Peyer's patch (tissue), 4 donors: ENCODE measurements at regions not wholly inside any gene's neighbourhood (a gene's known extent, or its start where the extent isn't known, plus 50 kb on each side); places are given as distances from the start of the nearest gene placed in this dataset.

ENCODE experiments used
- DNase-seq, 3 donors: peaks; one replicate each; pipeline ENCODE4 v3.0.0-alpha.2; 2017 to 2019
- H3K27ac ChIP-seq, 4 donors: fragments of 200-600 bp; sonication (generic); one replicate each; pipeline ENCODE4 v1.5.1; 2016 to 2019
- H3K27me3 ChIP-seq, 2 donors: fragments of 200-600 bp; sonication (generic); one replicate each; pipeline ENCODE4 v1.5.1; 2019
- H3K36me3 ChIP-seq, 3 donors: fragments of 200-600 bp; sonication (generic); one replicate each; pipeline ENCODE4 v1.5.1; 2016 to 2019
- H3K4me1 ChIP-seq, 4 donors: fragments of 200-600 bp; sonication (generic); one replicate each; pipeline ENCODE4 v1.5.1; 2016 to 2019
- H3K4me3 ChIP-seq, 4 donors: fragments of 200-600 bp; sonication (generic); 1 replicate in 3 of 4; 2 replicates in 1 of 4; pipeline ENCODE4 v1.5.1; 2016 to 2019; ENCODE audit warnings: mild to moderate bottlenecking in 1 of 4
- H3K9me3 ChIP-seq, 4 donors: fragments of 200-600 bp; sonication (generic); one replicate each; pipeline ENCODE4 v1.5.1; 2016 to 2019; ENCODE audit warnings: mild to moderate bottlenecking in 1 of 4
- CTCF ChIP-seq, 6 experiments: fragments of 450-650 bp in 4 of 6; fragments of 200-600 bp in 2 of 6; sonication (generic) in 1 of 6; IDR thresholded peaks; one replicate each; pipeline ENCODE4 v1.5.1; 2017 to 2019; ENCODE audit warnings: antibody characterized with exemption in 6 of 6, mild to moderate bottlenecking in 3 of 6, moderate library complexity in 1 of 6
- POLR2A ChIP-seq, 2 donors: fragments of 450-650 bp; IDR thresholded peaks; one replicate each; pipeline ENCODE4 v1.5.1; 2017; ENCODE audit warnings: antibody characterized with exemption in 2 of 2, mild to moderate bottlenecking in 2 of 2, moderate library complexity in 2 of 2

GRCh38 chr3:164640591-164640990 is 437.7 kb downstream of the SI start:
- no peak overlapping the region for H3K4me3 ChIP-seq
- no peaks in the 10 kb centered on the region for H3K27me3 ChIP-seq
- H3K9me3 ChIP-seq = no peaks in the 10 kb centered on the region
- TF ChIP-seq POLR2A (IDR thresholded peaks at IDR 0.05) (no peak), CTCF (IDR thresholded peaks at IDR 0.05) (no peak)
- H3K36me3 ChIP-seq = no peaks in the 10 kb centered on the region
- no peaks in the 10 kb centered on the region for H3K4me1 ChIP-seq
- DNase-seq = no peak
- no peak overlapping the region for H3K27ac ChIP-seq

GRCh38 chr3:164620956-164621355 is 457.3 kb downstream of the SI start:
- H3K4me3 ChIP-seq = no peak overlapping the region
- H3K27ac ChIP-seq = no peak overlapping the region
- H3K9me3 ChIP-seq = no peaks in the 10 kb centered on the region
- TF ChIP-seq POLR2A (IDR thresholded peaks at IDR 0.05) = no peak
- no peak for TF ChIP-seq CTCF (IDR thresholded peaks at IDR 0.05)
- no peaks in the 10 kb centered on the region for H3K4me1 ChIP-seq
- H3K36me3 ChIP-seq = no peaks in the 10 kb centered on the region
- no peak for DNase-seq
- H3K27me3 ChIP-seq = no peaks in the 10 kb centered on the region

GRCh38 chr3:164620423-164620822 is 457.9 kb downstream of the SI start:
- no peak for TF ChIP-seq CTCF (IDR thresholded peaks at IDR 0.05)
- no peak for TF ChIP-seq POLR2A (IDR thresholded peaks at IDR 0.05)
- Histone ChIP-seq H3K27me3 (no peaks in the 10 kb centered on the region), H3K4me1 (no peaks in the 10 kb centered on the region), H3K27ac (no peak overlapping the region), H3K36me3 (no peaks in the 10 kb centered on the region), H3K9me3 (no peaks in the 10 kb centered on the region), H3K4me3 (no peak overlapping the region)
- no peak for DNase-seq

- H3K27ac ChIP-seq = no peak overlapping the region
- H3K27me3 ChIP-seq = no peaks in the 10 kb centered on the region
- H3K36me3 ChIP-seq = no peaks in the 10 kb centered on the region
- no peak overlapping the region for H3K4me3 ChIP-seq
- no peak for DNase-seq
- no peaks in the 10 kb centered on the region for H3K9me3 ChIP-seq
- no peak for TF ChIP-seq POLR2A (IDR thresholded peaks at IDR 0.05)
- no peak for TF ChIP-seq CTCF (IDR thresholded peaks at IDR 0.05)
- H3K4me1 ChIP-seq = no peaks in the 10 kb centered on the region
Observed at GRCh38 chr3:164612751-164613150, 465.5 kb downstream of the SI start.

GRCh38 chr3:164608554-164609276 is 469.6 kb downstream of the SI start:
- Histone ChIP-seq H3K27ac (no peak overlapping the region), H3K27me3 (no peaks in the 10 kb centered on the region), H3K9me3 (no peaks in the 10 kb centered on the region), H3K4me1 (no peaks in the 10 kb centered on the region), H3K4me3 (no peak overlapping the region), H3K36me3 (no peaks in the 10 kb centered on the region)
- DNase-seq = no peak
- TF ChIP-seq POLR2A (IDR thresholded peaks at IDR 0.05) = no peak
- TF ChIP-seq CTCF (IDR thresholded peaks at IDR 0.05) = no peak

GRCh38 chr3:164604687-164605086 is 473.6 kb downstream of the SI start:
- no peak overlapping the region for H3K4me3 ChIP-seq
- H3K36me3 ChIP-seq = no peaks in the 10 kb centered on the region
- H3K9me3 ChIP-seq = no peaks in the 10 kb centered on the region
- no peak for DNase-seq
- H3K27ac ChIP-seq = no peak overlapping the region
- TF ChIP-seq POLR2A (IDR thresholded peaks at IDR 0.05) (no peak), CTCF (IDR thresholded peaks at IDR 0.05) (no peak)
- no peaks in the 10 kb centered on the region for H3K4me1 ChIP-seq
- H3K27me3 ChIP-seq = no peaks in the 10 kb centered on the region
